Gastrocnemius medialis (tissue), 4 donors: ENCODE measurements at regions not wholly inside any gene's neighbourhood (a gene's known extent, or its start where the extent isn't known, plus 50 kb on each side); places are given as distances from the start of the nearest gene placed in this dataset.

Source experiments
- CTCF ChIP-seq, 5 experiments: fragments of 450-650 bp in 3 of 5; fragments of 200-600 bp in 2 of 5; sonication (generic) in 2 of 5; IDR thresholded peaks in 4 of 5; conservative IDR thresholded peaks in 1 of 5; 1 replicate in 4 of 5; 2 replicates in 1 of 5; pipeline ENCODE4 v1.5.1; 2016 to 2019; ENCODE audit warnings: antibody characterized with exemption in 5 of 5, mild to moderate bottlenecking in 3 of 5, moderate library complexity in 3 of 5
- POLR2A ChIP-seq, 2 donors: fragments of 450-650 bp; IDR thresholded peaks; one replicate each; pipeline ENCODE4 v1.6.1; 2017; ENCODE audit warnings: antibody characterized with exemption in 2 of 2, mild to moderate bottlenecking in 2 of 2, moderate library complexity in 2 of 2

- no peak for TF ChIP-seq CTCF (IDR thresholded peaks at IDR 0.05 in 4 of 5, conservative IDR thresholded peaks at IDR 0.05 in 1 of 5)
- TF ChIP-seq POLR2A (IDR thresholded peaks at IDR 0.05) = no peak
Observed at GRCh38 chr7:41027428-41028115, 675.3 kb downstream of the INHBA start.
